Activated CD4-positive, alpha-beta T cell treated with anti-CD3 and anti-CD28 coated beads, Interleukin-2, amount 10 ng/mL, durations not matched to agents 7 days and 5 days (primary cell): ENCODE measurements at regions not wholly inside any gene's neighbourhood (a gene's known extent, or its start where the extent isn't known, plus 50 kb on each side); places are given as distances from the start of the nearest gene placed in this dataset.

ENCODE experiments used
- CTCF ChIA-PET: fragments of 350-600 bp; sonication (Branson Sonifier 250); formaldehyde crosslinking; loops from one replicate; lab custom pipeline; 2021; ENCODE audit warnings: antibody characterized with exemption; lab: Charles Lee
- POLR2A ChIA-PET: fragments of 350-600 bp; sonication (Branson Sonifier 250); formaldehyde crosslinking; loops from one replicate; lab custom pipeline; 2021; ENCODE audit warnings: antibody characterized with exemption; lab: Charles Lee
- DNase-seq: peaks from one replicate; pipeline ENCODE4 v3.0.0-alpha.2; 2020
- H3K27ac Mint-ChIP-seq: one replicate; pipeline ENCODE4 v1.8.0; 2021; ENCODE audit warnings: mild to moderate bottlenecking, moderate library complexity, mixed read lengths
- H3K27me3 Mint-ChIP-seq: one replicate; pipeline ENCODE4 v1.8.0; 2021; ENCODE audit warnings: mixed read lengths
- H3K36me3 Mint-ChIP-seq: one replicate; pipeline ENCODE4 v1.8.0; 2021; ENCODE audit warnings: low read depth, mixed read lengths
- H3K4me1 Mint-ChIP-seq: one replicate; pipeline ENCODE4 v1.8.0; 2021; ENCODE audit warnings: mixed read lengths
- H3K4me3 Mint-ChIP-seq: one replicate; pipeline ENCODE4 v1.8.0; 2021; ENCODE audit warnings: mild to moderate bottlenecking, moderate library complexity, mixed read lengths
- H3K9me3 Mint-ChIP-seq: one replicate; pipeline ENCODE4 v1.8.0; 2021; ENCODE audit warnings: mixed read lengths

DNA sequence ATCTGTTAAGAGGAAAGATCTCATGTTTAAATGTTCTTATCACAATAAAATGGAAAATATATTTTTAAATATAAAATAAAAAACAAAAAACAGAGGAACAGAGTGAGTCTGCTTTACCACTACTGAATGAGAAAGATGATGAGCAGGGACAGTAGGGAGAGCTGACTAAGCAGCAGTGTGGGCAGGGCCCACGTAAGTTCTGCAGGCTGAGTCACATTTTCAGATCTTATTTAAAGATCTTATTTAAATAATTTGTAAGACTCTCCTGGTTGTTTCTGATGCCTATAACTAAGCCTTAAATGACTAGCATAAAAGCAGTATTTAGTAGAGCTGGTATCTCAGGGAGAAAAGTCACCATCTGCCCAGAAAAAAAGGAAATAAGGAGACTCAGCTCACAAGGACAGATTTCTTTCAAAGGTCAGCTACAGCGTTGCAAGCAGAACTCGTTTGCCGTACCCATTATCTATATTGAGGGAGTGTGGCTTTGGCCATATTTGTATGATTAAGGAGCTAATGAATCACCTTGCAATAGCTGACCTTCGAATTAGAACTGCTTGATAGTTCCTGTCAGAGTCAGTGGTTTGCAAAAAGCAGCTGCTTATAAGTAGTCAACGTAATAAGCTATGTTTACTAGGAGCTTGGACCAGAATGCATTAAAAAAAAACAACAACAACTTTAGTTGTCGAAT lies 322.1 kb upstream of the CHAC2 start:
- ChIA-PET POLR2A (no interaction called here), CTCF (no interaction called here)
- no peak for DNase-seq
- H3K9me3 Mint-ChIP-seq = no peaks in the 10 kb centered on the region
- no peak overlapping the region for H3K27ac Mint-ChIP-seq
- H3K4me3 Mint-ChIP-seq = no peak overlapping the region
- H3K4me1 Mint-ChIP-seq = no peaks in the 10 kb centered on the region
- H3K27me3 Mint-ChIP-seq = no peaks in the 10 kb centered on the region
- H3K36me3 Mint-ChIP-seq = no peaks in the 10 kb centered on the region

DNA sequence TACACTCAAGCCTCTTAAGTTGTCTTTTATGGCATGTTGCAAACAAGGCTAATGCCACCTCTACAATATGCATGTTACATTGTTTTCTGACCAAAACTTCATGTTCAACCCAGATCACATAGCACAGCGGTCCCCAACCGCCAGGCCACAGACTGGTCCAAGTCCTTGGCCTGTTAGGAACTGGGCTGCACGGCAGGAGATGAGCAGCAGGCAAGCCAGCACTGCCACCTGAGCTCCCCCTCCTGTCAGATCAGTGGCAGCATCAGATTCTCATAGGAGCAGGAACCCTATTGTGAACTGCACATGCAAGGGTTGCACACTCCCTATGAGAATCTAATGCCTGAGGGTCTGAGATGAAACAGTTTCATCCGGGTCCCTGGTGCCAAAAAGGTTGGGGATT lies 324.8 kb upstream of the CHAC2 start:
- ChIA-PET CTCF (no interaction called here), POLR2A (no interaction called here)

DNA sequence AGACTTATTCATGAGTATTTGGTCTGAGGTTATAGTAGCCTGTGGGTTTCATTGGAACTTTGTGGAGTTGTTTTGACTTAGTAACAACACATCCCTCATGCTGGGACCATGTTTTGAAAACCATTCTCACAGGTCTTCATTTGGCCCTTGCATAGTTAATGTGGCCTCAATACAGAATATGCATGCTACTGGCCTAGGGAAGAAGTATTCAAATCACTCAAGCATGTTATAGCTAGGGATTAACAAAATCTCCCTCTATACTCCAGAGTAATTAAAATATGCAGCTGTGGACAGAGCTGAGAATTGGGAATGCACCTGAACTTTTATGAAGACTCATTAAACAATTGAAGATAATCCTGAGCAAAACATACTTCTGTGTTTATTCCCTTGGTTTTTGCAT lies 325.5 kb upstream of the CHAC2 start:
- H3K9me3 Mint-ChIP-seq = no peaks in the 10 kb centered on the region
- no peak overlapping the region for H3K4me3 Mint-ChIP-seq
- ChIA-PET CTCF (no interaction called here), POLR2A (interaction anchor here (0.6 kb wide), 1 partner anchor 1335 kb away, joined by 6 read pairs; no protein-coding TSS in a partner anchor)
- no peaks in the 10 kb centered on the region for H3K4me1 Mint-ChIP-seq
- no peak for DNase-seq
- H3K36me3 Mint-ChIP-seq = no peaks in the 10 kb centered on the region
- H3K27me3 Mint-ChIP-seq = no peaks in the 10 kb centered on the region
- no peak overlapping the region for H3K27ac Mint-ChIP-seq

More for the DNA sequence above, 324.8 kb upstream of the CHAC2 start:
- no peaks in the 10 kb centered on the region for H3K4me1 Mint-ChIP-seq
- no peak overlapping the region for H3K4me3 Mint-ChIP-seq
- H3K27me3 Mint-ChIP-seq = no peaks in the 10 kb centered on the region
- H3K36me3 Mint-ChIP-seq = no peaks in the 10 kb centered on the region
- H3K27ac Mint-ChIP-seq = no peak overlapping the region
- no peaks in the 10 kb centered on the region for H3K9me3 Mint-ChIP-seq
- DNase-seq = no peak

DNA sequence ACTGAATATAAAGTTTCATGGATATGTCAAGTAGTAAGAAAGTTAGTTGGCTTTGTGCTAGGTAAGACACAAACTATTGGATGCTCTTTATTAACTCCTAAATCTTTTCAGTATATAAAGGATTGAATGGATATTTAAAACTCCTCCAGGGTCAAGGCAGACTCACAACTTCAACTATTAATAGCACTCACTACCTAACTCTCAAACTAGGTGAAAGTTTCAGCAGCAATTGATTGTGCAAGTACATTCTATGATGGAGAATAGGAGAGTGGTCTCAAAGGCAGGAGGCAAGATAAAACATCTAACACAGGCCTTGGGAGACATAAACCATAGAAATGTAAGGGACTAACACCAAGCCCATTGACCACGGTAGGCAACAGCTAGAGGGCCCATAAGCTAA lies 328.9 kb upstream of the CHAC2 start:
- no peaks in the 10 kb centered on the region for H3K4me1 Mint-ChIP-seq
- no peak overlapping the region for H3K4me3 Mint-ChIP-seq
- H3K9me3 Mint-ChIP-seq = no peaks in the 10 kb centered on the region
- ChIA-PET CTCF (no interaction called here), POLR2A (no interaction called here)
- H3K36me3 Mint-ChIP-seq = no peaks in the 10 kb centered on the region
- H3K27ac Mint-ChIP-seq = no peak overlapping the region
- DNase-seq = no peak
- H3K27me3 Mint-ChIP-seq = peaks cover 2% of the 10 kb centered on the region

DNA sequence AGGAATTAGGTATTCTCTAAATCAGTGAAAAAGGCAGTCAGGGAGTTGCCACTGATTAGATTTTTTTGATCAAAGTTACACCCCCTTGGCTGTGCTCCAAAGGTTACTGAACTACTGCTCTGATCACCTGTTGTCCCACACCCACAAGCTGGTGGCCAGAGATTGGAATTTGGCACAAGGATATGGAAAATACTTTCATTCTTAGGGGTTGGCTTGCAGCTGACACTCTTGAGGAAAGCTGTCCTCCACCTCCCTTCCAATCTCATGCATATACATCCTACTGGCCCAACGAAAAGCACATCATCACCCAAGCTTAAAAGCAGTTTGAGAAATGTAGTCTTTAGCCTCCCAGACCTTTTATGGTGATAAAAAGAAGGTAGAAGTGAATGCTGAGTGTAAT lies 329.5 kb upstream of the CHAC2 start:
- H3K27me3 Mint-ChIP-seq = peaks cover 2% of the 10 kb centered on the region
- H3K9me3 Mint-ChIP-seq = no peaks in the 10 kb centered on the region
- no peak overlapping the region for H3K27ac Mint-ChIP-seq
- H3K36me3 Mint-ChIP-seq = no peaks in the 10 kb centered on the region
- H3K4me1 Mint-ChIP-seq = no peaks in the 10 kb centered on the region
- no peak overlapping the region for H3K4me3 Mint-ChIP-seq
- CTCF ChIA-PET = no interaction called here
- no peak for DNase-seq
- POLR2A ChIA-PET = no interaction called here

DNA sequence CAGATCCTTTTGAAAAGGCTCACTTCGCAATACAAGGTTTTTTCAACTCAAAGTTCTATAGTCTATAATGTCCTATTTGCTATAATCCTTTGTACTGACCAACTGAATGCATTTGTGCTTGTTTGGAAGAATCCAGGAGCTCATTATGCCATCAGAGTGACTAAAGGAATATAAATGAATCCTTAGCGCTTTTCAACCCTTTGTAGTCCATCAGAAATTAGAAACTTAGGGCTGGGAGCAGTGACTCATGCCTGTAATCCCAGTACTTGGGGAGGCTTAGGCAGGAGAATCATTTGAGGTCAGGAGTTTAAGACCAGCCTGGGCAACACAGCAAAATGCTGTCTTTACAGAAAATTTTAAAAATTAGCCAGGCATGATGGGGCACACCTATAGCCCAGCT lies 330.2 kb upstream of the CHAC2 start:
- Mint-ChIP-seq H3K27me3 (peaks cover 2% of the 10 kb centered on the region), H3K9me3 (no peaks in the 10 kb centered on the region), H3K36me3 (no peaks in the 10 kb centered on the region), H3K4me3 (no peak overlapping the region), H3K4me1 (no peaks in the 10 kb centered on the region), H3K27ac (no peak overlapping the region)
- CTCF ChIA-PET = no interaction called here
- POLR2A ChIA-PET = no interaction called here
- no peak for DNase-seq

DNA sequence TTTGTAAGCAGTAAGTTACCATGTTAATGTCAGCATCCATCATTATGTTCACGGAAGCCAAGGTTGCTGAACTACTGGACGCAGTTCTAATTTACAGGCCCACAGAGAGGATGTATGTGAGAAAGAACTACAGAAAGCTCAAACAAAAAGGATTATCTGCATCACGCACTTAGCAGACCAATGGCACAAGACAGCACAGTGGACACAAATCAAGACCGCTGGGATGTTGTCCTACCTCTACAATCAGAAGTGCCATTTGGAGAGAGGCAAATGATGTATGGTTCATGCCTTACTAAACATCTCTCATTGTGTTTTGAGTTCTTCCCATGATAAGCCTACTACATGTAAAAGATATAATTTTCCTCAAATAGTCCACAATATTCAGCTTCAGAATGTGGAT lies 330.7 kb upstream of the CHAC2 start:
- Mint-ChIP-seq H3K27me3 (peaks cover 2% of the 10 kb centered on the region), H3K27ac (no peak overlapping the region), H3K36me3 (no peaks in the 10 kb centered on the region), H3K4me1 (no peaks in the 10 kb centered on the region), H3K9me3 (no peaks in the 10 kb centered on the region), H3K4me3 (no peak overlapping the region)
- ChIA-PET CTCF (no interaction called here), POLR2A (no interaction called here)
- no peak for DNase-seq

DNA sequence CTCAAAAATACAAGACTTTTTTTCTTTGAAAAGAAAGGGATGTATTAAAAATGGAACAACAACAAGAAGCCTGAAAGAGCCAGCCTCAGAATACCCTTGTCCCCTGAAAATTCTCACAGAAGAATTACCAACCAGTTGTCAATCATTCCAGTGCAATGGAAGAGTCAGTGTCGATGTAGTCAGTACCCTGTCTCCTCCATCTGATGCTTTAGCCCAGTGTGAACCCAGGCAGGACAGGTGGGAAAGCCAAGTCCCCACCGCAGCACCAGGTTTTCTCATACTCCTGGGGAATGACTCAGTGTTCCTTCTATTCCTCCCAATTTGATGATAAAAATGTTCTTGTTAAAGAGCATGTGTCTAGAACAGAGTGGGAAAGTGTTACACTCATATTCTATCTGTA lies 332.0 kb upstream of the CHAC2 start:
- H3K36me3 Mint-ChIP-seq = no peaks in the 10 kb centered on the region
- H3K27me3 Mint-ChIP-seq = peaks cover 2% of the 10 kb centered on the region
- ChIA-PET POLR2A (no interaction called here), CTCF (no interaction called here)
- H3K27ac Mint-ChIP-seq = no peak overlapping the region
- H3K9me3 Mint-ChIP-seq = no peaks in the 10 kb centered on the region
- H3K4me1 Mint-ChIP-seq = no peaks in the 10 kb centered on the region
- DNase-seq = no peak
- H3K4me3 Mint-ChIP-seq = no peak overlapping the region

DNA sequence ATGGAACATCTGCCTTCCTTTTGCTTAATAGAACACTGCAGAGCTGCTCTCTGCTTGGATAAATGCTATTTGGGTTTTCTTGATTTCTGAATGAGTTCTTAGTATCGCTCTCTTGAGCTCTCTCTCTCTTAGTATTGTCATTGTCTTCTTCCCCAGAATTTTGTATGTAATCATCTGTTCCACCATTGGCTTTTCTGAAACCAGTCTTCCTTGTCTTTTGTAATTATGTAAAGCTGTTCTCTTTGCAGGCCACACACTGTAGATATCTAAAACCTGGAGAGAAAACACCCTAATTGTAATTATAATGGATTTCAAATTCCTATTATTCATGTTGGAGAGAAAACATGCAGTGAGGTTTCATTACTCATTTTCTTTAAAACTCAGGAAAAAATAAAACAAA lies 333.1 kb upstream of the CHAC2 start:
- Mint-ChIP-seq H3K9me3 (no peaks in the 10 kb centered on the region), H3K36me3 (no peaks in the 10 kb centered on the region), H3K4me1 (no peaks in the 10 kb centered on the region), H3K27me3 (peaks cover 2% of the 10 kb centered on the region), H3K27ac (no peak overlapping the region), H3K4me3 (no peak overlapping the region)
- DNase-seq = no peak
- ChIA-PET POLR2A (no interaction called here), CTCF (no interaction called here)

DNA sequence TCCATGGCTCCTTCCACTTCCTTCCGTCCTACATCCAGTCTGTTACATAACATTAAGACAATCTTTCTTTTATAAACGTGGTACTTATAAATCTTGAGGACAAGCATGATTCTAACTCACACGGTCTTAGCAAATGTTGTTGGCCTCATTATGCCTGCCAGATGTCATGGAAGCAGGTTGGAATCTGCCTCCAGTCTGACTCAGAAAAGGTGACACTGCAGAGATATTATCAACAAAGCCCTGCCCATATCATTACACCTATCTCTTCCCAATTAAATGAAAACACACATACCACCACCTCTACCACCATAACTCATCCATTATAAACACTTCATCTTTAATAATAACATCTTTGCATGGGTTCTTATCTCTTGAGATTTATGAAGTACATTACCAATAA lies 334.7 kb upstream of the CHAC2 start:
- Mint-ChIP-seq H3K9me3 (no peaks in the 10 kb centered on the region), H3K4me3 (no peak overlapping the region), H3K27me3 (peaks cover 2% of the 10 kb centered on the region), H3K4me1 (no peaks in the 10 kb centered on the region), H3K27ac (no peak overlapping the region), H3K36me3 (no peaks in the 10 kb centered on the region)
- ChIA-PET POLR2A (no interaction called here), CTCF (no interaction called here)
- no peak for DNase-seq

DNA sequence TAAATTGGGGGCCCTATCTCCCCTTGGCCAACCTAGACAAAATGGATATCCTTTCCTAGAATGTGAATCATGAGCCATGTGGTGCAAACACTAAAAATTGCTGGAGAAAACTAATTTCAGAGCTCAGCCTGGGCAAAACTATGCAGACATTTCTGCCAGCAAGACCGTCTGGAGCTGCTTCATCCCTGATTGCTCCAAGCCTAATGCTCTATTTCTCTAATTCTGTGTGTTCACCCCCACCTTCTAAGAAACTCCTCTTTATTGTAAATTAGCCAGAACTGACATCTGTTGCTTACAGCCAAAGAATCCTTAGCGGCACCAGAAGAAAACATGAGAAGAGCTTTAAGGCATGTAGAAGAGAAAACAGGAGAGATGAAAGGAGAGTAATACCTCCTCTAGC lies 337.7 kb upstream of the CHAC2 start:
- H3K4me3 Mint-ChIP-seq = no peak overlapping the region
- no peaks in the 10 kb centered on the region for H3K36me3 Mint-ChIP-seq
- no peaks in the 10 kb centered on the region for H3K9me3 Mint-ChIP-seq
- ChIA-PET CTCF (no interaction called here), POLR2A (interaction anchor here (0.6 kb wide), 1 partner anchor 366 kb away, joined by 3 read pairs; no protein-coding TSS in a partner anchor)
- no peak overlapping the region for H3K27ac Mint-ChIP-seq
- DNase-seq = no peak
- H3K27me3 Mint-ChIP-seq = peaks cover 2% of the 10 kb centered on the region
- H3K4me1 Mint-ChIP-seq = no peaks in the 10 kb centered on the region

DNA sequence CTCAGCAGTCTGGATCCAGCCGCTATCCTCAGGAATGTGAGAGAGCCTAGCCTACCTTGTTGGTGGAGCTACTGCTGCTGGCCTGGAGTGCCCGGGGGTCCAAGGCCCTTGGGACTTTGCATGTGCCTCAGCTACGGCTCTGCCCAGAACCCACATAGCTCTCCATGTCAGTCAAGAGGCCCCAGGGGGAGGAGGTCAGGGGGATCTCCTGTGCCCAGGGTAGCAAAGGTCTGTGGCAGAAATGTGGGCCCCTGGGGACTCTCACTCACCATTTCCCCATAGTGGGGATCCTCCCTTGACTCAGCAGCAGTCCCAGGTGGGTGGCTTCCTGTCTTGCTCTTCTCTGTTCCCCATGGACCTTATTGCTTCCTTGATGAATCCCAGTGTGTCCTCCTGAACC lies 342.7 kb upstream of the CHAC2 start:
- no peak overlapping the region for H3K4me3 Mint-ChIP-seq

DNA sequence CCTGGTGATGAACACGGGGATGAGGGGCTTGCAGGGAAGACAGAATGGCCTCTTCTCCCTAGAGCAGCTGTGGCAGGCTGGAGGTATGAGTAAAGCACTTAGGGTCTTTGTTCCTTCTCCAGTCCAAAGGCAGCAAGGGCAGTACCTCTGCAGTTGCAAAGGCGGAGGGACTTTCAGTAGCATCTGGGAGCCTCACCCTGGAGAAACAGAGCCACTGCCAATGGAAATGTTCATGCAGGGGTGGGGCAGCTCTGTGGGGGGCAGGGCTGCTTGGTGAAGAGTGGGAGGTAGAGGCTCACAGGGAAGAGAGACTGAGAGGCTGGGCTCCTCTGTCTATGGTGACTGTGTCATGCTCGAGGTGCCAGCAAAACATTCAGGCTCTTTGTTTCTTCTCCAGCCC lies 344.1 kb upstream of the CHAC2 start:
- CTCF ChIA-PET = no interaction called here
- POLR2A ChIA-PET = no interaction called here

More for the DNA sequence above, 342.7 kb upstream of the CHAC2 start:
- POLR2A ChIA-PET = no interaction called here
- H3K27me3 Mint-ChIP-seq = no peaks in the 10 kb centered on the region
- no peak overlapping the region for H3K27ac Mint-ChIP-seq
- H3K9me3 Mint-ChIP-seq = no peaks in the 10 kb centered on the region
- CTCF ChIA-PET = no interaction called here
- no peak for DNase-seq
- no peaks in the 10 kb centered on the region for H3K36me3 Mint-ChIP-seq
- no peaks in the 10 kb centered on the region for H3K4me1 Mint-ChIP-seq

DNA sequence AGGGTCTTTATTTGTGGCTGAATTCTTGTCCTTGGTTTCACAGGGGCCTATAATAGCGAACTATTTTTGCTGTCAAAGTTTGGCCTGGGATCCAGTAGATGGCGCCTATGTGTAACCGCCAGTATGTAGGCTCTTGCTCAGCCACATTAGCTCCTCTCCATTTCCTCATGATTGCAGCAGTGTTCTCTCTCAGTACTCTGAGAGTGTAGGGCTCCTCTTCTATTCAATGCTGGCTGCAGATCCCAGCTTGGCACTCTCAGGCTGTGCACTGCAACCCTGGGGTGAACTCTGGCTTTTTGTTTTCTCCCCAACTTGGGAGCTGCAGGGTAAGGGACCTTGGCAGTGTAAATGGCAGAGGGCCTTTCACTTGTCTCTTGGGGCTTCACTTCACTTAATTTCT lies 344.6 kb upstream of the CHAC2 start:
- no peaks in the 10 kb centered on the region for H3K4me1 Mint-ChIP-seq
- no peaks in the 10 kb centered on the region for H3K27me3 Mint-ChIP-seq
- no peaks in the 10 kb centered on the region for H3K36me3 Mint-ChIP-seq
- no peak overlapping the region for H3K27ac Mint-ChIP-seq
- ChIA-PET CTCF (no interaction called here), POLR2A (no interaction called here)
- H3K9me3 Mint-ChIP-seq = no peaks in the 10 kb centered on the region
- DNase-seq = peak; percentile 17
- no peak overlapping the region for H3K4me3 Mint-ChIP-seq

More for the DNA sequence above, 344.1 kb upstream of the CHAC2 start:
- no peak overlapping the region for H3K4me3 Mint-ChIP-seq
- no peaks in the 10 kb centered on the region for H3K9me3 Mint-ChIP-seq
- no peak overlapping the region for H3K27ac Mint-ChIP-seq
- H3K36me3 Mint-ChIP-seq = no peaks in the 10 kb centered on the region
- DNase-seq = no peak
- no peaks in the 10 kb centered on the region for H3K4me1 Mint-ChIP-seq
- no peaks in the 10 kb centered on the region for H3K27me3 Mint-ChIP-seq
